ENCODE measurements at regions not wholly inside any gene's neighbourhood (a gene's known extent, or its start where the extent isn't known, plus 50 kb on each side); places are given as distances from the start of the nearest gene placed in this dataset.

DNA sequence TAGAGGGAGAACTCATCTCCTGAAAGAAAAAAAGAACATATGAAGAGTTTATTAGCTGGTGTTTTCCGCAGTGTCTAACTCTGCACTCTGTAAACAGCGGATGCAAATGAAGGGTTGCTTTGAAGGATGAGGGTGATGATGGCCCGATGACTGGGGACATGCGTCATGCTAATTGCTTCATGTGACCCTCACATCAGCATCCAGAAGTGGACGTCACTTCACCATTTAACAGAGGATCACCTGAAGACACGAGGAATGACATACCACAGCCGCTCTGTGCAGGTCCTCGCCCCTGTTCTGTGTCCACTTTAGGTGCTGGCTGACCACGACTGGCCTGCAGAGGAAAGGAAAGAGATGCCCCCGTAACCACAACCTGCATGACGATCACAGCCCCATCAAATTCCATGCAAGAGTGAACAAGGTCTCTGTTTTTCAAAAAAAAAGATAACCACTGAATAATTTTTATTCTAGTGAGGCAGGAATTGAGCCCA, 82.9 kb downstream of the KLF6 start:
- Mint-ChIP-seq H3K27ac (no peak overlapping the region), H3K9me3 (no peaks in the 10 kb centered on the region), H3K4me3 (no peak overlapping the region), H3K27me3 (ENCODE audit: low read depth) (peaks cover 35% of the 10 kb centered on the region), H3K4me1 (ENCODE audit: low read depth) (no peaks in the 10 kb centered on the region), H3K36me3 (ENCODE audit: low read depth) (no peaks in the 10 kb centered on the region)
- DNase-seq (ENCODE audit: low spot score) = no peak

DNA sequence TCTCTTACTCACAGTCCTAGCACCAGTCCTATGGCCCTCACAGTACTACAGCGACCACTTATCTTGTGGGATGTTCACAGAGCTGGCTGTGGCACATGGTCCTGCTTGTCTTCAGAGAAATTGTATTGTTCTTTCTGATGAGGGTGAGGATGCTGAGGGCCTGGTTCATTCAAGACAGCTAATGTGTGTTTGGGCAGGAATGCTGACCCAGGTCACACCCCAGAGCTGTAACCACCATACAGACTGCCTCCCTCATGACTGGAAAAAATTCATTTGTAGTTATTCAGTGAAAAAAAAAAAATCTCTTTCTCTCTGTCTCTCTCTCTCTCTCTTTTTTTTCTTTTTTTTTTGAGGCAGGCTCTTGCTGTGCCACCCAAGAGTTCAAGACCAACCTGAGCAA, 83.5 kb downstream of the KLF6 start:
- H3K27ac Mint-ChIP-seq = no peak overlapping the region
- DNase-seq (ENCODE audit: low spot score) = no peak
- H3K36me3 Mint-ChIP-seq (ENCODE audit: low read depth) = no peaks in the 10 kb centered on the region

DNA sequence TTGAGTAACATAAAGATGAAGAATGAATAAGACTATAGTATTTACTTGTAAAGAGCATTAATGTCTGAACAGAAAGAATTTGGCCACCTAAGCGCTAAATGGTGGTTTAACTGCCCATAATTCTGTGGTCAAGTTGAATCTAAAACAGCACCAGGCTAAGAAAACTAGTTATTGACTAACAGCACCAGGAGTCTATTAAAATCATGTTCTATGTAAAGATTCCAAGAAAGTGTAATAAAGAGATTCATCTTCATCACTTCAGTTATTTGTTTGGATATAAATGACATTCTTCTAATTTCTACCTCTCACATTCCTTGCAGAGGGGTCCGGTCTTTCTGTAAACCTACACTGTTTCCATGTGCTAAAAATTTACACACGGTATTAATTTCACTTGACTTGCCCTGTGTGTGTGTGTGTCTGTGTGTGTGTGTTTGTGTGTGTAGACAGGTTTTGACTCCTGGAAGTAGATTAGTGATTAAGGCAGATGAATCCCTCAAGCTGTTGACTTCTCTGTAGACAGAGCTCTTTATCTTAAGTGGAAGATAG, 84.4 kb downstream of the KLF6 start:
- H3K4me3 Mint-ChIP-seq = no peak overlapping the region
- no peaks in the 10 kb centered on the region for H3K9me3 Mint-ChIP-seq
- H3K27ac Mint-ChIP-seq = no peak overlapping the region
- DNase-seq (ENCODE audit: low spot score) = no peak
- no peaks in the 10 kb centered on the region for H3K36me3 Mint-ChIP-seq (ENCODE audit: low read depth)
- H3K4me1 Mint-ChIP-seq (ENCODE audit: low read depth) = no peaks in the 10 kb centered on the region
- H3K27me3 Mint-ChIP-seq (ENCODE audit: low read depth) = peaks cover 33% of the 10 kb centered on the region

More for the DNA sequence above, 83.5 kb downstream of the KLF6 start:
- Mint-ChIP-seq H3K27me3 (ENCODE audit: low read depth) (peaks cover 35% of the 10 kb centered on the region), H3K4me1 (ENCODE audit: low read depth) (no peaks in the 10 kb centered on the region), H3K4me3 (no peak overlapping the region), H3K9me3 (no peaks in the 10 kb centered on the region)

DNA sequence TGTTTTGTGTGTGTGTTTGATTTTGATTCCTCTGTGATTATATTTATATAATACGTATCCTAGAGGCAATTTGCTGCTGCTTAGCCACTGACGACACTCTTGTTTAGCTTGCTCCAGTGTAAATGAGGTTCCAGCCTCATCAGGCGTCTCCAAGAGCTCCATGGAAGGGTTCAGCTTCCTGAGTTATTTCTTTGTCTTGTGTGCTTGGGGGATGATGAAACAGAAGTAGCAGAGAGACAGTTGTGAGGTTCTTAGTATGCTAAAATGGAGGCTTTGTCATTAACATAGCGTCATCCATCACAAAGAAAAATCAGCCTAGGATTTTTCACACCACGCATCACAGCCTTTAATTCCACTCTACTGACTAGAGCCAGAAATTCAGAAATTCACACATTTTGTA, 85.1 kb downstream of the KLF6 start:
- no peak for DNase-seq (ENCODE audit: low spot score)
- Mint-ChIP-seq H3K36me3 (ENCODE audit: low read depth) (no peaks in the 10 kb centered on the region), H3K27ac (no peak overlapping the region), H3K4me3 (no peak overlapping the region), H3K27me3 (ENCODE audit: low read depth) (peaks cover 30% of the 10 kb centered on the region), H3K9me3 (no peaks in the 10 kb centered on the region), H3K4me1 (ENCODE audit: low read depth) (no peaks in the 10 kb centered on the region)

DNA sequence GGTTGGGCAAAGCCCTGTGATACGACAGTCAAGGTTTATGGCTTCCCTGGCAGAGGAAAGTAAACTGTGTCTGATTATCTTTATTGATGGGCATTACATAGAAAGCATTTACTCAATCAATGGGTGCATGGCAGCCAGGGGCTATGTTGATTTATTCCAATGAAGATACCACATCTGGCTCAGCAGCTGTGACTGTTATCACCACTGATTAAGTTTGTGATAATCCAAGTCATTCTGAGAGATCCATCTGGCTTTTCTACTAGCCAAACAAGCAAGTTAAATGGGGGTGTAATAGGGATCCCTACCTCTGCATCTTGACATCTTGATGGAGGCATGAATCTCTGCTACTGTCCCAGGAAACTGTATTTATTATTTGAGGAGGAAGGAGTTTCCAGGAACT, 86.7 kb downstream of the KLF6 start:
- Mint-ChIP-seq H3K4me1 (ENCODE audit: low read depth) (no peaks in the 10 kb centered on the region), H3K9me3 (no peaks in the 10 kb centered on the region), H3K36me3 (ENCODE audit: low read depth) (no peaks in the 10 kb centered on the region), H3K27ac (no peak overlapping the region), H3K4me3 (no peak overlapping the region), H3K27me3 (ENCODE audit: low read depth) (peaks cover 24% of the 10 kb centered on the region)
- no peak for DNase-seq (ENCODE audit: low spot score)

DNA sequence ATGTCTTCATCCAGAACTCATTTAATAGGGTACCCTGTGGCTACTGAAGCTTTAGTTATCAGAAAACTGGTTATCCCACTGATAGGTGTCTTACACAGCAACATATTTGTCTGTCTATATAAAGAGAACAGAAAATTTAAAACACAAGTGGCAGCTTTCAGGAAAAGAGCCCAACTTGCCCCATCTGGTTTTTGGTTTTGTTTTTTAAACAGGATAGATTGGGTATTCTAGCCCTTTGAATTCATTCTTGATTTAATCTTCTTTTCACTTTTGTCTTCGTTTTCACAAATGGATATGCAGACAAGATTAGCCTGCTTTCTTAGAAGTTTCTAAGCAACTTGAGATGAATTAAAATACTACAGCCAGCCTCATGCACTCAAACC, 91.3 kb downstream of the KLF6 start:
- no peaks in the 10 kb centered on the region for H3K9me3 Mint-ChIP-seq

DNA sequence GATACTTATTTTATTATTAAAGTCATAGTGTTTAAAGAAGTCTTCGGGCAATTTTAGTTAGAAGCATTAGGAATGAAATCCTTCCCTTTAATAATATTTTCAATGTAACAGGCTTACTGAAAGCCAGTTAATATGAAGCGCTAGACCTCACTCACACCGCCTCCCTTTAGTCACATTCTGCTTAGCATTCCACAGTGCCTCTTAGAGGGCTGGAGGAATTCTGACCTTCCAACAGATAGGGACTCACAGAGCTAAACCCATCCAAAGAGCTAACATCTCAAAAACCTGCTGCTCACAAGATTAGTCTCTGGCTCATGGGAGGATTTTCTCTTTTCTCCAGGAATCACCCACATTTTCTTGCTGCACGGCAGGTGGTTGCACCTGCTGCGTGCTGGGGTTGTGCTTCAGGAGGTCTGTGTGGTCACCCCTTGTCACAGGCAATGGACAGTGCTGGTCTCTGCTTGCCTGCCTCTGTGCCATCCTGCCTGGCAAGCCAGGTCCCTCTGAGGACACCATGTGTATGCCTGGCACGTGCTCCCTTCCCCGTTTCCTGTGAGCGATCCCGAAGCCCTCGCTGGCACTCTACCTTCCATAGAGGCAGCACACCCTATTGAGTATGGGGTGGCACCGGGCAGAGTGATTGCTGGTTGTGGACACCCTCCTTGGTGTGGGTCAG, 91.8 kb downstream of the KLF6 start:
- Mint-ChIP-seq H3K27ac (no peak overlapping the region), H3K9me3 (no peaks in the 10 kb centered on the region), H3K27me3 (ENCODE audit: low read depth) (peaks cover 3% of the 10 kb centered on the region), H3K4me3 (no peak overlapping the region), H3K36me3 (ENCODE audit: low read depth) (no peaks in the 10 kb centered on the region), H3K4me1 (ENCODE audit: low read depth) (no peaks in the 10 kb centered on the region)
- no peak for DNase-seq (ENCODE audit: low spot score)

More for the DNA sequence above, 91.3 kb downstream of the KLF6 start:
- no peaks in the 10 kb centered on the region for H3K4me1 Mint-ChIP-seq (ENCODE audit: low read depth)
- H3K27ac Mint-ChIP-seq = no peak overlapping the region
- no peak for DNase-seq (ENCODE audit: low spot score)
- H3K36me3 Mint-ChIP-seq (ENCODE audit: low read depth) = no peaks in the 10 kb centered on the region
- no peak overlapping the region for H3K4me3 Mint-ChIP-seq
- H3K27me3 Mint-ChIP-seq (ENCODE audit: low read depth) = peaks cover 3% of the 10 kb centered on the region

DNA sequence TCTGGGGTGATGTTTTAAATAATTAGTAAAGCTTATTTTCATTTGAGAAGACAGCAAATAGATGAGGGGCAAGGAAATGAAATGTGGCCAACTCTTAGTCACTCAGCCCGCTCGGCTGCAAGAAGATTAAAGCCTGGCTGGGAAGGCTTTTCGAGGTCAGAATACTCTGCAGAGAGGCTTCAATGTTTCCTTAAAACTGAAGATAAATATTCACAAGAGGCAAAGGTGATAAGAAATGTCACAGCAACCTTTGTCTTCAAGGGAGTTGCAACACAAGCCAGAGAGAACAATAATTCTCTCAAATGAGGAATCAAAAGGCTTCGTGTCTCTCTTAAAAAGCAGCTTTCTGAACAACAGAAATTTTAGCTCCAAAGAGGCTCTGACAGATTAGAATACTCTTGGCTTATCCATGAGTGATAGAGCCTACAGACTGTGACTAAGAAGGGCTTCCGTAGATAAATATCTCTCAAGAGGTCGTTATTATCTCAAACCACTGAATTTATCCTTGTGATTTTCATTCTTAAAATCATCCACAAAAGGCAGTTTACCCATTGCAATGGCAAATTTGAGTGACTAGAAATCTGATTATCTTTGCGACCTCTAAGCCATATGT, 92.5 kb downstream of the KLF6 start:
- H3K27ac Mint-ChIP-seq = no peak overlapping the region
- H3K9me3 Mint-ChIP-seq = no peaks in the 10 kb centered on the region
- no peak overlapping the region for H3K4me3 Mint-ChIP-seq
- peaks cover 3% of the 10 kb centered on the region for H3K27me3 Mint-ChIP-seq (ENCODE audit: low read depth)
- H3K4me1 Mint-ChIP-seq (ENCODE audit: low read depth) = no peaks in the 10 kb centered on the region
- no peaks in the 10 kb centered on the region for H3K36me3 Mint-ChIP-seq (ENCODE audit: low read depth)
- DNase-seq (ENCODE audit: low spot score) = no peak

DNA sequence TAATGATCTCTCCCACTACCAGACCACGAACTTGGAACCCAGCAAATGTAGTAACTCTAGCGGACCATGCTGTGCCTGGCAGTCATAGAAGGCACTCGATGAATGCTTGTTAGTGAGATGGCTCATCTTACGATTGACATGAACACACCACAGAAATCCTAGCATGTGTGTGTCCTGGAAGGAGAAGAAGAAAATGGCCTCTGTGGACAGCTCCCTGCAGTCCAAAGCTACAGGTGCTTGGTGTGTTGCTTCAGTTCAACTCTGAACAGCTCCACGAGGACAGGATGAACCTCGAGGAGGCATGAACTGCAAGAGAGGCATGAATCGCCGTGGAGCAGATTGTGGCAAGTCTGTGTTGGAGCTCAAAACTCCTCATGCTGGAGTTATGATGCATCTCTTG, 93.5 kb downstream of the KLF6 start:
- no peak overlapping the region for H3K27ac Mint-ChIP-seq
- no peaks in the 10 kb centered on the region for H3K9me3 Mint-ChIP-seq
- H3K36me3 Mint-ChIP-seq (ENCODE audit: low read depth) = no peaks in the 10 kb centered on the region
- DNase-seq (ENCODE audit: low spot score) = no peak
- no peaks in the 10 kb centered on the region for H3K4me1 Mint-ChIP-seq (ENCODE audit: low read depth)
- H3K27me3 Mint-ChIP-seq (ENCODE audit: low read depth) = peaks cover 3% of the 10 kb centered on the region
- H3K4me3 Mint-ChIP-seq = no peak overlapping the region

DNA sequence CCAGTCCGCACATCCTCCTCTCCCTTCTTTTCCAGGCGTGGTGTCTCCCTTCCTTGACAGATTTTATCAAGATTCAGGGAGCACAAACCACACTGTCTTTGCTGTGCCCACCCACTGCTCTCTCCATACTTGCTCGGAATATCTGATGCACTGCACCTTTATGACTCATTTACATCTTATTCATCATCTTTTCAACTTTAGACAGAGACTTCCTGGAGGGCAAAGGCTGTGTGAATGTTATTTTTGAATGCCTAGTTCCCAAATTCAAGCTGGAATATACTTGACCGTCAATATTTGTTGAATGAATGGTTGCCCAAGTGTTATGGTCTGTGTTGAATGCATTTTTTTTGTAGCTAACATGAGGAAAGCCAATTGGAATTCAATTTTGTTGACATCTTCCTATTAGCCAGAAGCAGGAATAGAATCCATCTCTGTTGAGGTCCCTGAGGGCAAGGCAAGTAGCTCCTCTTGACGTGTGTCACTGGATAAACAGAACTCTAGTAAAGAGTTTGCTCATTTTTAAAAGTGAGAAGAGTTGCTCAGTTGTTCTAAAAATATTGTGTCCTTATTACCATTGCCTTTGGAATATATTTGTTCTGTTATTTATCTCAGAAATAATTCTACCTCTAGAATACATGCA, 95.0 kb downstream of the KLF6 start:
- DNase-seq (ENCODE audit: low spot score) = no peak
- no peaks in the 10 kb centered on the region for H3K9me3 Mint-ChIP-seq
- H3K36me3 Mint-ChIP-seq (ENCODE audit: low read depth) = no peaks in the 10 kb centered on the region
- no peak overlapping the region for H3K27ac Mint-ChIP-seq
- peaks cover 3% of the 10 kb centered on the region for H3K27me3 Mint-ChIP-seq (ENCODE audit: low read depth)
- H3K4me1 Mint-ChIP-seq (ENCODE audit: low read depth) = no peaks in the 10 kb centered on the region
- no peak overlapping the region for H3K4me3 Mint-ChIP-seq

DNA sequence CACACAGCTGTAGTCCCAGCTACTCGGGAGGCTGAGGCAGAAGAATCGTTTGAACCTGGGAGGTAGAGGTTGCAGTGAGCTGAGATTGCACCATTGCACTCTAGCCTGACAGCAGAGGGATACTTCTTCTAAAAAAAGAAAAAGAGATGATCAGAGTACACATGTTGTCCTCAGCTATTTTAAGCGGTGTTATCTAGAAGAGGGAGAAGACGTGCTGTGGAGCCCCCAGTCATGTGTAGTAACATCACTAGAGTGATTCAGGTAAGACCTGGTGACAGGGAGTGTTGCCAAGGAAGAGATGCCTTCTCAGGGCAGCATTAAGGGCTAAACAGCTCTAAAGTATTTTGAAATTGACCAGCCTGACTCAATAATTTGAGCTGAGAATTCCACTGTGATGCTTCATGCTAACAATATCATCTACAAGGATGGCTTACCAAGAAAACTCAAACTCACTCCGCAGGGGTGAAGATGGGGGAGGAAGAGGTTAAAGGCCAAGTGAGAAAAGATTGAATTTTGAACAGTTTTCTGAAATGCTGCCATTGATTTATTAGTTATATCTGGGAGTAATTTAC, 97.4 kb downstream of the KLF6 start:
- Mint-ChIP-seq H3K4me1 (ENCODE audit: low read depth) (peaks cover 8% of the 10 kb centered on the region), H3K4me3 (no peak overlapping the region), H3K9me3 (no peaks in the 10 kb centered on the region), H3K36me3 (ENCODE audit: low read depth) (no peaks in the 10 kb centered on the region), H3K27me3 (ENCODE audit: low read depth) (peaks cover 3% of the 10 kb centered on the region), H3K27ac (no peak overlapping the region)
- no peak for DNase-seq (ENCODE audit: low spot score)

DNA sequence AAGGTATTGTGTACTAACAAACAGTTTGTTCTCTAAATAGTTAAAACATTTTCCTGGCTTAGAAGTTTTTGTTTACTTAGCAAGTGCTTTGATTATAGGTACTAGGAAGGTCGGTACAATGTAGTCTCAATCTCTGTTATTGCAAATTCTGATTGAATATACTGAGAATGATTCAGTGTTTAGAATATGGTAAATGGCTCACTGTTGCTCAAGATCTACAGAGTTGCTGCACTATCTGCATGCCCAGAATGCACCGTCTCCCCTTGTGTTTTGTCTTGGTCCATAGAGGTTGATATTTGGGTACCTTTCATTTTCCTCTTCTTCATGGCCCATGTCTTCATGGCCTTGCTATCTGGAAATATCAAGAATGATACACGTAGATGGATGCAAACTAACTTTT, 99.6 kb downstream of the KLF6 start:
- Mint-ChIP-seq H3K9me3 (no peaks in the 10 kb centered on the region), H3K27ac (no peak overlapping the region), H3K27me3 (ENCODE audit: low read depth) (no peaks in the 10 kb centered on the region), H3K4me1 (ENCODE audit: low read depth) (peaks cover 8% of the 10 kb centered on the region), H3K4me3 (no peak overlapping the region), H3K36me3 (ENCODE audit: low read depth) (no peaks in the 10 kb centered on the region)
- no peak for DNase-seq (ENCODE audit: low spot score)

DNA sequence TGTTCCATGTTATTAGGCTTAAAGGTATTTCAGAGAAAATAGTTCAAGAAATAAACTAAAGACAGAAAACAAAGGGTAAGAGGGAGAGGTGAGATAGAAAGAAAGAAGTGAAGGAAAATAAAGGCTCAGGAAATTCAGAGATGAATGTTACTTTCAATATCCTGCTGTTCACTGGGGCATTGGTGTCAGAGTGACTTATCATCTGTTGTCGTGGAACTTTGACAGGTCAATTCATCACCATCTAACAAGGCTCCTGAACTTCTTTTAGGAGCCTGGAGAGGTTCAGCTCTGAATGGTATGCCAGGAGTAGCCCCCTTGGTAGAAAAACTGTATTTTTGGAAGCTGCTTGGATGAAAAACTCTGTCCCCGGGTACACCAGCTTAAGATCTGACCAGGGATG, 100.1 kb downstream of the KLF6 start:
- no peaks in the 10 kb centered on the region for H3K36me3 Mint-ChIP-seq (ENCODE audit: low read depth)
- no peak overlapping the region for H3K27ac Mint-ChIP-seq
- H3K4me1 Mint-ChIP-seq (ENCODE audit: low read depth) = peaks cover 8% of the 10 kb centered on the region
- H3K27me3 Mint-ChIP-seq (ENCODE audit: low read depth) = no peaks in the 10 kb centered on the region
- no peak overlapping the region for H3K4me3 Mint-ChIP-seq
- DNase-seq (ENCODE audit: low spot score) = no peak
- H3K9me3 Mint-ChIP-seq = no peaks in the 10 kb centered on the region

DNA sequence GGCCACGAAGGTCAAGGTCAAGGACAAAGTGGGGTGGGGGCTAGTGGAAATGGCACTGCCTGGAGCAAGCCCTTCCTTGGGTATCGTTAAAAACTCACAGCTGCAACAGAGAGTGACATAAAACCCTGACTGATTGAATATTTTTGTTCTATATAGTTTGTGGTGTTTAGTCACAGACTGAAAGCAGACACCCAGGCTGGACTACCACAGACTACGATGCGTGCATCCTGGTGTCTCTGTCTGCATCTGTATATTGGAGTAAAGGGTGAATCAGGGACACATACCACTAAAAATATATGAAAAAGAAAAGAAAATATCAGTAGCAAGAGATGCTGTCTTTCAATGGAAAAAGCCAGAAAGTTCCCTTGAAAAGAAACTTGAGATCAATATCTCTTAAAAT, 101.4 kb downstream of the KLF6 start:
- peak; percentile 27 for DNase-seq (ENCODE audit: low spot score)
- Mint-ChIP-seq H3K27me3 (ENCODE audit: low read depth) (no peaks in the 10 kb centered on the region), H3K36me3 (ENCODE audit: low read depth) (no peaks in the 10 kb centered on the region), H3K9me3 (no peaks in the 10 kb centered on the region), H3K27ac (no peak overlapping the region), H3K4me3 (no peak overlapping the region), H3K4me1 (ENCODE audit: low read depth) (peaks cover 8% of the 10 kb centered on the region)
